ENCODE measurements at regions not wholly inside any gene's neighbourhood (a gene's known extent, or its start where the extent isn't known, plus 50 kb on each side); places are given as distances from the start of the nearest gene placed in this dataset.

DNA sequence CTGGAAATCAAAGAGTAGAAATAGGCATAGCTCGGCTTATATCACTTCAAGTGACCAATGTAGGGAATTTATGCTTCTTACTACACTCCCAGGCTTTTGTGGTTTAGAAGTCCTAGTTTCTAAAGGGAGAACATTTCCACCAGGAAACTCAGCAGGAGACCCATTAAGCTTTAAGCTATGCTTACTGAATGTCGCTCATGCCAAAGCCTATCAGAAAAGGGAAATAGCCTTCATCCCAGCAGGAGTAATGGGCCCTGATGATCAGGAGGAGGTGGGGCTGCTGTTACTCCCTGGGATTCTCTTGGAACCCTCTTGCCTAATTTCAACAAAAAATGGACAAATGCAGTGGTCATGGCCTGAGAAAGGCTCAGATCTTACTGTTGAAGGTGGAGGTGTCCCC, 54.5 kb upstream of the SEMA6A start:
- H3K4me3 ChIP-seq (replicated peaks in 1 of 2; ENCODE audit: low read depth in 2 of 2, low read length in 2 of 2), result no peak overlapping the region
- TF ChIP-seq CTCF (IDR thresholded peaks at IDR 0.05; ENCODE audit: low read depth, low read length), result no peak
- DNase-seq (ENCODE audit: low read depth in 2 of 2), result no peak

DNA sequence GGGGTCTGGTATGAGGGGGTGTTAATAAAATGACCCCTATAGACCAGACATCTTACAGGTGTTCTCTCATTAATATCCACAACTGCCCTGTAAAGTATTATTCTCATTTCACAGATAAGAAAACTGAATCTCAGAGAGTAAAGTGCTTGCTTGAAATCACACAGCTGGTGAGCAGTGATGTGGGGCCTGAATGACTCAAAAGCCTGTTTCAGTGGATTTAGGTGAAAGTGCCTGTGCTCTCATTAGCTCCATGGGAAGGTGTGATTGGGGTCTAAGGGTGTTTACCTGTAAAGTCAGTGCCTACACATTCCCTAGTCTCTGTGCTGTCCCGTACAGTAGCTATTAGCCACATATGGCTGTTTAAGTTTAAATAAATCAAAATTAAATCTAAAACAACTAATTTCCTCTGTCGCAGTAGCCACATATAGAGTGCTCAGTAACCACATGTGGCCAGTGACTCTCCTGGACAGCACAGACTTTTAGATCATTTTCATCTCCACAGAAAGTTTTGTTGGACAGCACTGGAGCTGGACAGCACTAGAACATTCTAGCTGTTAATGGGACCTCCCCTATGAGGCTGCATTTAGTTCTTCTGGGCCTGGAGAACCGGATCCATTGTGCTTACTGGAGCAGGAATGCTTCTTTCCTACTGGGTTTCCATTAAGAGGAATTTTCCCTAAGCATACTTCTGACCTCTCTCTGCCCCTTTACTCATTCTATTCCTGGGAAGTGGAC, 52.5 kb upstream of the SEMA6A start:
- H3K4me3 ChIP-seq (replicated peaks in 1 of 2; ENCODE audit: low read depth in 2 of 2, low read length in 2 of 2), result no peak overlapping the region
- no peak for DNase-seq (ENCODE audit: low read depth in 2 of 2)
- no peak for TF ChIP-seq CTCF (IDR thresholded peaks at IDR 0.05; ENCODE audit: low read depth, low read length)

DNA sequence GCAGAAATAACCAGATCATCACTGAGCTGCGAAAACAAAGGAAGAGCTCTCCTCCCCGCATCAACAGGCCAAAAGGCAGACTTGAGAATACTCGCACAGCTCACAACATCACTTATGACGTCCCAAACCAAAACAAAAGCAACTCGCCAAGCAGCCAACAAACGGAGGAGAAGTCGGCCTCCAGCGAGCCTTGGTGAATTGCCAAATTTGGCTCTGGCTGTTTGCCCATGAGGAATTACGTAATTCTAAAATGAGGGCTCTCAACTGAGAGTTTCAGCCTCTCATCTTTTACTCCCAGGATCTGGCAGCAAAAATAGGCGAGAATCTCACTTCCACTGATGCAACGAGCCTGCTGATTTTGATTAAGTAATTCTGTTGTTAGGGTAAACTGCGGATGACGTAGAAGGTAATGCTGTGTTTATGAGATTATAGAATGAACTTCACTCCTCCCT, 51.7 kb upstream of the SEMA6A start:
- peak; percentile 84 to 87 for DNase-seq (ENCODE audit: low read depth in 2 of 2)
- H3K4me3 ChIP-seq (replicated peaks in 1 of 2; ENCODE audit: low read depth in 2 of 2, low read length in 2 of 2), result peak overlapping the region in 1 of 2 donors; percentile 4
- TF ChIP-seq CTCF (IDR thresholded peaks at IDR 0.05; ENCODE audit: low read depth, low read length), result no peak
